ENCODE measurements at regions not wholly inside any gene's neighbourhood (a gene's known extent, or its start where the extent isn't known, plus 50 kb on each side); places are given as distances from the start of the nearest gene placed in this dataset.

DNA sequence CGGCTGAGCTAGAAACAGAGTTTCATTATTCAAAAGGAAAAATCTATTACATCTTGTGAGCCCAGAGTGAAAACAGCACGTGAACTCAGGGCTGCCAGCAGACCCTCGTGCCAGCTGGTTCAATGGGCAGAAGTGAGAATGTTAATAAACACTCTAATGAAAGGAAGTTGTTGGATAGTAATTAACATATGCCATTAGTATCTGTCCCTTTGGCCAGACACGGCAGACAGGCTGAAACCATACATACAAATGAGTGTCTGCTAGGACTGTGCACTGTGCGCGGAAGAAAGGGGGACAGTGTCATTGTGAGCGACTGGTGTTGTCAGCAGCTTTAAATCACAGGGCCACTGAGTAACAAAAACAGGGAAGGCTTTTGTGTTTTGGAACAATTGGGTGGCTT is 121.9 kb upstream of the TSC22D1 start:
- TF ChIP-seq EZH2 (IDR thresholded peaks at IDR 0.05; ENCODE audit: low read depth, low read length, severe bottlenecking) (no peak), POLR2A (IDR thresholded peaks at IDR 0.05; ENCODE audit: control extremely low read depth in 1 of 2, low read depth in 2 of 2, low read length in 2 of 2) (no peak), SP1 (IDR thresholded peaks at IDR 0.05; ENCODE audit: low read depth, low read length) (no peak), SIN3A (conservative IDR thresholded peaks at IDR 0.05 in 1 of 2, IDR thresholded peaks at IDR 0.05 in 1 of 2; ENCODE audit: low read depth in 1 of 2, low read length in 2 of 2) (no peak), POLR2AphosphoS5 (IDR thresholded peaks at IDR 0.05; ENCODE audit: low read depth, low read length) (no peak), RNF2 (IDR thresholded peaks at IDR 0.05; ENCODE audit: borderline replicate concordance, low read depth, low read length, missing control alignments, poor library complexity, severe bottlenecking) (no peak), HDAC6 (IDR thresholded peaks at IDR 0.05; ENCODE audit: low read depth, low read length) (no peak), HDAC2 (IDR thresholded peaks at IDR 0.05; ENCODE audit: borderline replicate concordance in 1 of 2, low read depth in 2 of 2, low read length in 2 of 2) (no peak), EP300 (IDR thresholded peaks at IDR 0.05; ENCODE audit: borderline replicate concordance in 1 of 2, low read depth in 2 of 2, low read length in 2 of 2) (no peak), SIX5 (IDR thresholded peaks at IDR 0.05; ENCODE audit: low read depth, low read length) (no peak)
- TF ChIP-seq, protein P1, sequence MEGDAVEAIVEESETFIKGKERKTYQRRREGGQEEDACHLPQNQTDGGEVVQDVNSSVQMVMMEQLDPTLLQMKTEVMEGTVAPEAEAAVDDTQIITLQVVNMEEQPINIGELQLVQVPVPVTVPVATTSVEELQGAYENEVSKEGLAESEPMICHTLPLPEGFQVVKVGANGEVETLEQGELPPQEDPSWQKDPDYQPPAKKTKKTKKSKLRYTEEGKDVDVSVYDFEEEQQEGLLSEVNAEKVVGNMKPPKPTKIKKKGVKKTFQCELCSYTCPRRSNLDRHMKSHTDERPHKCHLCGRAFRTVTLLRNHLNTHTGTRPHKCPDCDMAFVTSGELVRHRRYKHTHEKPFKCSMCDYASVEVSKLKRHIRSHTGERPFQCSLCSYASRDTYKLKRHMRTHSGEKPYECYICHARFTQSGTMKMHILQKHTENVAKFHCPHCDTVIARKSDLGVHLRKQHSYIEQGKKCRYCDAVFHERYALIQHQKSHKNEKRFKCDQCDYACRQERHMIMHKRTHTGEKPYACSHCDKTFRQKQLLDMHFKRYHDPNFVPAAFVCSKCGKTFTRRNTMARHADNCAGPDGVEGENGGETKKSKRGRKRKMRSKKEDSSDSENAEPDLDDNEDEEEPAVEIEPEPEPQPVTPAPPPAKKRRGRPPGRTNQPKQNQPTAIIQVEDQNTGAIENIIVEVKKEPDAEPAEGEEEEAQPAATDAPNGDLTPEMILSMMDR (IDR thresholded peaks at IDR 0.05; ENCODE audit: control extremely low read depth in 1 of 3, insufficient read depth in 1 of 3, low read depth in 1 of 3, low read length in 3 of 3) = no peak
